Activated naive CD8-positive, alpha-beta T cell (primary cell): ENCODE measurements at regions not wholly inside any gene's neighbourhood (a gene's known extent, or its start where the extent isn't known, plus 50 kb on each side); places are given as distances from the start of the nearest gene placed in this dataset.
"Not testable (repeated sequence)": the region's sequence is repeated elsewhere in the genome, so short reads cannot be mapped to it uniquely, and the experiment has no call there.

Source experiments
- H3K27ac Mint-ChIP-seq: one replicate; pipeline ENCODE4 v1.8.0; 2021; ENCODE audit warnings: mixed read lengths
- H3K27me3 Mint-ChIP-seq: one replicate; pipeline ENCODE4 v1.8.0; 2021; ENCODE audit warnings: mixed read lengths
- H3K36me3 Mint-ChIP-seq: one replicate; pipeline ENCODE4 v1.8.0; 2021; ENCODE audit warnings: mixed read lengths
- H3K4me1 Mint-ChIP-seq: one replicate; pipeline ENCODE4 v1.8.0; 2021; ENCODE audit warnings: low read depth, mixed read lengths
- H3K4me3 Mint-ChIP-seq: one replicate; pipeline ENCODE4 v1.8.0; 2021; ENCODE audit warnings: mild to moderate bottlenecking, mixed read lengths
- H3K9me3 Mint-ChIP-seq: one replicate; pipeline ENCODE4 v1.8.0; 2021; ENCODE audit warnings: low read depth, mixed read lengths

- no peak overlapping the region for H3K4me3 Mint-ChIP-seq
- no peaks in the 10 kb centered on the region for H3K36me3 Mint-ChIP-seq
- H3K4me1 Mint-ChIP-seq, result peaks cover 1% of the 10 kb centered on the region
- no peaks in the 10 kb centered on the region for H3K9me3 Mint-ChIP-seq
- H3K27ac Mint-ChIP-seq, result no peak overlapping the region
- no peaks in the 10 kb centered on the region for H3K27me3 Mint-ChIP-seq
These were observed 118.0 kb downstream of the IER5 start for GRCh38 chr1:181206513-181206912.

GRCh38 chr1:181206979-181207790 is 118.7 kb downstream of the IER5 start:
- H3K4me3 Mint-ChIP-seq, result no peak overlapping the region

GRCh38 chr1:181208083-181208482 is 119.6 kb downstream of the IER5 start:
- Mint-ChIP-seq H3K4me3 (no peak overlapping the region), H3K27ac (no peak overlapping the region), H3K27me3 (no peaks in the 10 kb centered on the region), H3K36me3 (no peaks in the 10 kb centered on the region), H3K9me3 (no peaks in the 10 kb centered on the region), H3K4me1 (no peaks in the 10 kb centered on the region)

More at GRCh38 chr1:181206979-181207790, 118.7 kb downstream of the IER5 start:
- Mint-ChIP-seq H3K9me3 (no peaks in the 10 kb centered on the region), H3K4me1 (peaks cover 1% of the 10 kb centered on the region), H3K27me3 (no peaks in the 10 kb centered on the region), H3K27ac (no peak overlapping the region), H3K36me3 (no peaks in the 10 kb centered on the region)

- Mint-ChIP-seq H3K27me3 (no peaks in the 10 kb centered on the region), H3K4me3 (no peak overlapping the region), H3K9me3 (no peaks in the 10 kb centered on the region), H3K27ac (no peak overlapping the region), H3K4me1 (no peaks in the 10 kb centered on the region), H3K36me3 (no peaks in the 10 kb centered on the region)
These were observed 120.5 kb downstream of the IER5 start for GRCh38 chr1:181208967-181209366.

GRCh38 chr1:181213056-181213455 is 124.6 kb downstream of the IER5 start:
- H3K27ac Mint-ChIP-seq, result no peak overlapping the region
- H3K36me3 Mint-ChIP-seq, result no peaks in the 10 kb centered on the region
- H3K4me1 Mint-ChIP-seq, result no peaks in the 10 kb centered on the region
- H3K27me3 Mint-ChIP-seq, result no peaks in the 10 kb centered on the region
- peaks cover 5% of the 10 kb centered on the region for H3K9me3 Mint-ChIP-seq
- H3K4me3 Mint-ChIP-seq, result no peak overlapping the region

- H3K27me3 Mint-ChIP-seq, result no peaks in the 10 kb centered on the region
- peaks cover 5% of the 10 kb centered on the region for H3K9me3 Mint-ChIP-seq
- no peaks in the 10 kb centered on the region for H3K4me1 Mint-ChIP-seq
- H3K36me3 Mint-ChIP-seq, result no peaks in the 10 kb centered on the region
- no peak overlapping the region for H3K4me3 Mint-ChIP-seq
- no peak overlapping the region for H3K27ac Mint-ChIP-seq
These were observed 128.1 kb downstream of the IER5 start for GRCh38 chr1:181216591-181216994.

GRCh38 chr1:181219938-181220337 is 131.4 kb downstream of the IER5 start:
- Mint-ChIP-seq H3K4me1 (no peaks in the 10 kb centered on the region), H3K27me3 (no peaks in the 10 kb centered on the region), H3K9me3 (peaks cover 5% of the 10 kb centered on the region), H3K36me3 (no peaks in the 10 kb centered on the region), H3K27ac (no peak overlapping the region), H3K4me3 (no peak overlapping the region)

GRCh38 chr1:181221078-181221477 is 132.6 kb downstream of the IER5 start:
- H3K27me3 Mint-ChIP-seq, result no peaks in the 10 kb centered on the region
- no peak overlapping the region for H3K4me3 Mint-ChIP-seq
- no peaks in the 10 kb centered on the region for H3K4me1 Mint-ChIP-seq
- H3K36me3 Mint-ChIP-seq, result no peaks in the 10 kb centered on the region
- H3K9me3 Mint-ChIP-seq, result peaks cover 5% of the 10 kb centered on the region
- H3K27ac Mint-ChIP-seq, result no peak overlapping the region

GRCh38 chr1:181222972-181223505 is 134.5 kb downstream of the IER5 start:
- H3K4me3 Mint-ChIP-seq, result no peak overlapping the region
- no peaks in the 10 kb centered on the region for H3K36me3 Mint-ChIP-seq
- H3K9me3 Mint-ChIP-seq, result peaks cover 3% of the 10 kb centered on the region
- no peaks in the 10 kb centered on the region for H3K27me3 Mint-ChIP-seq
- H3K4me1 Mint-ChIP-seq, result no peaks in the 10 kb centered on the region
- H3K27ac Mint-ChIP-seq, result no peak overlapping the region

- not testable (repeated sequence) for H3K4me3 Mint-ChIP-seq, H3K4me1 Mint-ChIP-seq, H3K27ac Mint-ChIP-seq, H3K36me3 Mint-ChIP-seq, H3K9me3 Mint-ChIP-seq, H3K27me3 Mint-ChIP-seq
These were observed 138.2 kb downstream of the IER5 start for GRCh38 chr1:181226728-181227127.

GRCh38 chr1:181239086-181239485 is 150.6 kb downstream of the IER5 start:
- Mint-ChIP-seq H3K4me1 (no peaks in the 10 kb centered on the region), H3K9me3 (no peaks in the 10 kb centered on the region), H3K36me3 (no peaks in the 10 kb centered on the region), H3K27ac (no peak overlapping the region), H3K4me3 (no peak overlapping the region), H3K27me3 (no peaks in the 10 kb centered on the region)

- H3K36me3 Mint-ChIP-seq, H3K27me3 Mint-ChIP-seq, H3K27ac Mint-ChIP-seq: not testable (repeated sequence)
These were observed 157.8 kb downstream of the IER5 start for GRCh38 chr1:181246320-181246719.

GRCh38 chr1:181248361-181248760 is 159.9 kb downstream of the IER5 start:
- H3K36me3 Mint-ChIP-seq, H3K27me3 Mint-ChIP-seq, H3K4me3 Mint-ChIP-seq, H3K27ac Mint-ChIP-seq, H3K4me1 Mint-ChIP-seq: not testable (repeated sequence)
- H3K9me3 Mint-ChIP-seq, result peaks cover 12% of the 10 kb centered on the region

More at GRCh38 chr1:181246320-181246719, 157.8 kb downstream of the IER5 start:
- not testable (repeated sequence) for H3K4me1 Mint-ChIP-seq, H3K4me3 Mint-ChIP-seq
- H3K9me3 Mint-ChIP-seq, result peaks cover 11% of the 10 kb centered on the region

GRCh38 chr1:181249186-181249585 is 160.7 kb downstream of the IER5 start:
- Mint-ChIP-seq H3K27ac (no peak overlapping the region), H3K4me1 (no peaks in the 10 kb centered on the region), H3K9me3 (peaks cover 20% of the 10 kb centered on the region), H3K27me3 (no peaks in the 10 kb centered on the region), H3K4me3 (no peak overlapping the region), H3K36me3 (peaks cover 12% of the 10 kb centered on the region)

- Mint-ChIP-seq H3K27ac (no peak overlapping the region), H3K4me3 (no peak overlapping the region), H3K9me3 (peaks cover 28% of the 10 kb centered on the region), H3K4me1 (no peaks in the 10 kb centered on the region), H3K36me3 (peaks cover 12% of the 10 kb centered on the region), H3K27me3 (no peaks in the 10 kb centered on the region)
These were observed 161.5 kb downstream of the IER5 start for GRCh38 chr1:181250038-181250437.
